ENCODE measurements at regions not wholly inside any gene's neighbourhood (a gene's known extent, or its start where the extent isn't known, plus 50 kb on each side); places are given as distances from the start of the nearest gene placed in this dataset.
"Not testable (repeated sequence)": the region's sequence is repeated elsewhere in the genome, so short reads cannot be mapped to it uniquely, and the experiment has no call there.

GRCh38 chr3:3902161-3902560 is 102.9 kb downstream of the LRRN1 start:
- Histone ChIP-seq H3K27ac (ENCODE audit: low read length) (no peak overlapping the region), H3K4me1 (ENCODE audit: control insufficient read depth, insufficient read depth, low read length) (no peaks in the 10 kb centered on the region), H3K36me3 (ENCODE audit: control insufficient read depth, insufficient read depth, low read length) (no peaks in the 10 kb centered on the region), H3K9me3 (ENCODE audit: control insufficient read depth, insufficient read depth, low read length) (no peaks in the 10 kb centered on the region), H3K27me3 (ENCODE audit: control insufficient read depth, insufficient read depth, low read length) (no peaks in the 10 kb centered on the region), H3K4me3 (ENCODE audit: low read length) (no peak overlapping the region)
- DNase-seq (ENCODE audit: low read depth, low spot score): no peak
- WGBS (ENCODE audit: insufficient coverage, insufficient read length): no CpG with 5 or more reads among the region's 1 CpG

GRCh38 chr3:3906171-3906570 is 106.9 kb downstream of the LRRN1 start:
- no peak for DNase-seq (ENCODE audit: low read depth, low spot score)
- Histone ChIP-seq H3K27ac (ENCODE audit: low read length) (no peak overlapping the region), H3K4me3 (ENCODE audit: low read length) (no peak overlapping the region), H3K9me3 (ENCODE audit: control insufficient read depth, insufficient read depth, low read length) (no peaks in the 10 kb centered on the region), H3K27me3 (ENCODE audit: control insufficient read depth, insufficient read depth, low read length) (no peaks in the 10 kb centered on the region), H3K4me1 (ENCODE audit: control insufficient read depth, insufficient read depth, low read length) (no peaks in the 10 kb centered on the region), H3K36me3 (ENCODE audit: control insufficient read depth, insufficient read depth, low read length) (no peaks in the 10 kb centered on the region)
- WGBS (ENCODE audit: insufficient coverage, insufficient read length): no CpG with 5 or more reads among the region's 3 CpGs

- Histone ChIP-seq H3K36me3 (ENCODE audit: control insufficient read depth, insufficient read depth, low read length) (no peaks in the 10 kb centered on the region), H3K4me1 (ENCODE audit: control insufficient read depth, insufficient read depth, low read length) (no peaks in the 10 kb centered on the region), H3K27ac (ENCODE audit: low read length) (no peak overlapping the region), H3K9me3 (ENCODE audit: control insufficient read depth, insufficient read depth, low read length) (no peaks in the 10 kb centered on the region), H3K27me3 (ENCODE audit: control insufficient read depth, insufficient read depth, low read length) (no peaks in the 10 kb centered on the region), H3K4me3 (ENCODE audit: low read length) (no peak overlapping the region)
- DNase-seq (ENCODE audit: low read depth, low spot score): no peak
Measured at GRCh38 chr3:3907023-3907422, 107.8 kb downstream of the LRRN1 start.

GRCh38 chr3:3918763-3919162 is 119.5 kb downstream of the LRRN1 start:
- Histone ChIP-seq H3K27ac (ENCODE audit: low read length) (no peak overlapping the region), H3K4me1 (ENCODE audit: control insufficient read depth, insufficient read depth, low read length) (no peaks in the 10 kb centered on the region), H3K27me3 (ENCODE audit: control insufficient read depth, insufficient read depth, low read length) (no peaks in the 10 kb centered on the region), H3K4me3 (ENCODE audit: low read length) (no peak overlapping the region), H3K9me3 (ENCODE audit: control insufficient read depth, insufficient read depth, low read length) (no peaks in the 10 kb centered on the region), H3K36me3 (ENCODE audit: control insufficient read depth, insufficient read depth, low read length) (no peaks in the 10 kb centered on the region)
- DNase-seq (ENCODE audit: low read depth, low spot score): no peak
- WGBS (ENCODE audit: insufficient coverage, insufficient read length): no CpG with 5 or more reads among the region's 1 CpG

GRCh38 chr3:3919316-3919715 is 120.1 kb downstream of the LRRN1 start:
- Histone ChIP-seq H3K4me3 (ENCODE audit: low read length) (no peak overlapping the region), H3K27me3 (ENCODE audit: control insufficient read depth, insufficient read depth, low read length) (no peaks in the 10 kb centered on the region), H3K36me3 (ENCODE audit: control insufficient read depth, insufficient read depth, low read length) (no peaks in the 10 kb centered on the region), H3K4me1 (ENCODE audit: control insufficient read depth, insufficient read depth, low read length) (no peaks in the 10 kb centered on the region), H3K9me3 (ENCODE audit: control insufficient read depth, insufficient read depth, low read length) (no peaks in the 10 kb centered on the region), H3K27ac (ENCODE audit: low read length) (no peak overlapping the region)
- no peak for DNase-seq (ENCODE audit: low read depth, low spot score)
- WGBS (ENCODE audit: insufficient coverage, insufficient read length): no CpG with 5 or more reads among the region's 1 CpG

- no peaks in the 10 kb centered on the region for H3K4me1 ChIP-seq (ENCODE audit: control insufficient read depth, insufficient read depth, low read length)
- H3K36me3 ChIP-seq (ENCODE audit: control insufficient read depth, insufficient read depth, low read length): no peaks in the 10 kb centered on the region
- H3K27me3 ChIP-seq (ENCODE audit: control insufficient read depth, insufficient read depth, low read length): no peaks in the 10 kb centered on the region
- H3K27ac ChIP-seq (ENCODE audit: low read length): no peak overlapping the region
- no CpG with 5 or more reads among the region's 1 CpG for WGBS (ENCODE audit: insufficient coverage, insufficient read length)
- H3K4me3 ChIP-seq (ENCODE audit: low read length): no peak overlapping the region
- no peak for DNase-seq (ENCODE audit: low read depth, low spot score)
- H3K9me3 ChIP-seq (ENCODE audit: control insufficient read depth, insufficient read depth, low read length): no peaks in the 10 kb centered on the region
Measured at GRCh38 chr3:3923619-3924018, 124.4 kb downstream of the LRRN1 start.

GRCh38 chr3:3927198-3927597 is 128.0 kb downstream of the LRRN1 start:
- no peaks in the 10 kb centered on the region for H3K27me3 ChIP-seq (ENCODE audit: control insufficient read depth, insufficient read depth, low read length)
- no peak overlapping the region for H3K27ac ChIP-seq (ENCODE audit: low read length)
- H3K9me3 ChIP-seq (ENCODE audit: control insufficient read depth, insufficient read depth, low read length): no peaks in the 10 kb centered on the region
- WGBS (ENCODE audit: insufficient coverage, insufficient read length): no CpG with 5 or more reads among the region's 1 CpG
- no peak for DNase-seq (ENCODE audit: low read depth, low spot score)
- H3K36me3 ChIP-seq (ENCODE audit: control insufficient read depth, insufficient read depth, low read length): no peaks in the 10 kb centered on the region
- H3K4me1 ChIP-seq (ENCODE audit: control insufficient read depth, insufficient read depth, low read length): no peaks in the 10 kb centered on the region
- no peak overlapping the region for H3K4me3 ChIP-seq (ENCODE audit: low read length)

- no peaks in the 10 kb centered on the region for H3K36me3 ChIP-seq (ENCODE audit: control insufficient read depth, insufficient read depth, low read length)
- H3K9me3 ChIP-seq (ENCODE audit: control insufficient read depth, insufficient read depth, low read length): no peaks in the 10 kb centered on the region
- no peak overlapping the region for H3K4me3 ChIP-seq (ENCODE audit: low read length)
- no peaks in the 10 kb centered on the region for H3K27me3 ChIP-seq (ENCODE audit: control insufficient read depth, insufficient read depth, low read length)
- no peak overlapping the region for H3K27ac ChIP-seq (ENCODE audit: low read length)
- no peak for DNase-seq (ENCODE audit: low read depth, low spot score)
- no CpG with 5 or more reads among the region's 1 CpG for WGBS (ENCODE audit: insufficient coverage, insufficient read length)
- no peaks in the 10 kb centered on the region for H3K4me1 ChIP-seq (ENCODE audit: control insufficient read depth, insufficient read depth, low read length)
Measured at GRCh38 chr3:3927965-3928364, 128.7 kb downstream of the LRRN1 start.

GRCh38 chr3:3941380-3941779 is 142.1 kb downstream of the LRRN1 start:
- not testable (repeated sequence) for DNase-seq (ENCODE audit: low read depth, low spot score); H3K36me3 ChIP-seq (ENCODE audit: control insufficient read depth, insufficient read depth, low read length); H3K4me1 ChIP-seq (ENCODE audit: control insufficient read depth, insufficient read depth, low read length); H3K9me3 ChIP-seq (ENCODE audit: control insufficient read depth, insufficient read depth, low read length); H3K27me3 ChIP-seq (ENCODE audit: control insufficient read depth, insufficient read depth, low read length); H3K27ac ChIP-seq (ENCODE audit: low read length); H3K4me3 ChIP-seq (ENCODE audit: low read length)
- WGBS (ENCODE audit: insufficient coverage, insufficient read length): no CpG with 5 or more reads among the region's 8 CpGs

GRCh38 chr3:3951071-3951470 is 151.8 kb downstream of the LRRN1 start:
- H3K36me3 ChIP-seq (ENCODE audit: control insufficient read depth, insufficient read depth, low read length): no peaks in the 10 kb centered on the region
- H3K9me3 ChIP-seq (ENCODE audit: control insufficient read depth, insufficient read depth, low read length): no peaks in the 10 kb centered on the region
- H3K27ac ChIP-seq (ENCODE audit: low read length): no peak overlapping the region
- H3K4me1 ChIP-seq (ENCODE audit: control insufficient read depth, insufficient read depth, low read length): no peaks in the 10 kb centered on the region
- no peak for DNase-seq (ENCODE audit: low read depth, low spot score)
- no peaks in the 10 kb centered on the region for H3K27me3 ChIP-seq (ENCODE audit: control insufficient read depth, insufficient read depth, low read length)
- H3K4me3 ChIP-seq (ENCODE audit: low read length): no peak overlapping the region
- WGBS (ENCODE audit: insufficient coverage, insufficient read length): no CpG with 5 or more reads among the region's 1 CpG

- DNase-seq (ENCODE audit: low read depth, low spot score): no peak
- H3K36me3 ChIP-seq (ENCODE audit: control insufficient read depth, insufficient read depth, low read length): no peaks in the 10 kb centered on the region
- no CpG with 5 or more reads among the region's 7 CpGs for WGBS (ENCODE audit: insufficient coverage, insufficient read length)
- no peaks in the 10 kb centered on the region for H3K9me3 ChIP-seq (ENCODE audit: control insufficient read depth, insufficient read depth, low read length)
- H3K27ac ChIP-seq (ENCODE audit: low read length): no peak overlapping the region
- H3K4me1 ChIP-seq (ENCODE audit: control insufficient read depth, insufficient read depth, low read length): no peaks in the 10 kb centered on the region
- no peak overlapping the region for H3K4me3 ChIP-seq (ENCODE audit: low read length)
- no peaks in the 10 kb centered on the region for H3K27me3 ChIP-seq (ENCODE audit: control insufficient read depth, insufficient read depth, low read length)
Measured at GRCh38 chr3:3951501-3951900, 152.3 kb downstream of the LRRN1 start.
